Ovary (tissue), 3 donors: ENCODE measurements at regions not wholly inside any gene's neighbourhood (a gene's known extent, or its start where the extent isn't known, plus 50 kb on each side); places are given as distances from the start of the nearest gene placed in this dataset.

ENCODE experiments used
- EP300 ChIP-seq: sonication (generic); formaldehyde crosslinking; IDR thresholded peaks from one replicate; pipeline ENCODE4 v1.6.1; 2017; ENCODE audit warnings: antibody characterized with exemption
- POLR2A ChIP-seq: fragments of 450-650 bp; IDR thresholded peaks from one replicate; pipeline ENCODE4 v1.6.1; 2017; ENCODE audit warnings: antibody characterized with exemption, mild to moderate bottlenecking, moderate library complexity
- TF ChIP-seq, protein P1 (sequence below), 3 donors: fragments of 450-650 bp in 2 of 3; fragments of 200-600 bp in 1 of 3; IDR thresholded peaks; one replicate each; pipeline versions ENCODE4 v1.5.1 to v1.8.0; 2016 to 2022; ENCODE audit warnings: antibody characterized with exemption in 3 of 3, mild to moderate bottlenecking in 1 of 3
- donor health status: DM: no; HTN: no; CAD: no.

DNA sequence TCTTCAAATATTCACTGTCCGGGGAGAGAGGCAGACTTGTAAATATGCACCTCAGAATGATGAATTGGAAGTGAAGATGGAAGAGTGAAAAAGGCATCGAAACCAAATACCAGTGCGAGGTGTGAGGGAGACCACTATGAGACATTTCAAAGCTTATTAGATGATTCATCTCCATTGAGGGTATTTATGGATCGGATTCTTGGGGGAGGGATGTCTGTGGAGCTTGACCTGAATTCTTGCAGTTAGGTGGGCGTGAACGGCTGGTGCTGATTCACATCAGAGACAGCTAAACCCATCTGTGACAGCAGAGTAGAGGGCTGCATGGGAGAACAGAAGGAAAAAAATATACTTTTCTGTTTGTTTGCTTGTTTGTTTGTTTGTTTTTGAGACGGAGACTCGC lies 677.2 kb downstream of the AACS start:
- no peak for TF ChIP-seq EP300
- no peak for TF ChIP-seq POLR2A
- TF ChIP-seq, protein P1, sequence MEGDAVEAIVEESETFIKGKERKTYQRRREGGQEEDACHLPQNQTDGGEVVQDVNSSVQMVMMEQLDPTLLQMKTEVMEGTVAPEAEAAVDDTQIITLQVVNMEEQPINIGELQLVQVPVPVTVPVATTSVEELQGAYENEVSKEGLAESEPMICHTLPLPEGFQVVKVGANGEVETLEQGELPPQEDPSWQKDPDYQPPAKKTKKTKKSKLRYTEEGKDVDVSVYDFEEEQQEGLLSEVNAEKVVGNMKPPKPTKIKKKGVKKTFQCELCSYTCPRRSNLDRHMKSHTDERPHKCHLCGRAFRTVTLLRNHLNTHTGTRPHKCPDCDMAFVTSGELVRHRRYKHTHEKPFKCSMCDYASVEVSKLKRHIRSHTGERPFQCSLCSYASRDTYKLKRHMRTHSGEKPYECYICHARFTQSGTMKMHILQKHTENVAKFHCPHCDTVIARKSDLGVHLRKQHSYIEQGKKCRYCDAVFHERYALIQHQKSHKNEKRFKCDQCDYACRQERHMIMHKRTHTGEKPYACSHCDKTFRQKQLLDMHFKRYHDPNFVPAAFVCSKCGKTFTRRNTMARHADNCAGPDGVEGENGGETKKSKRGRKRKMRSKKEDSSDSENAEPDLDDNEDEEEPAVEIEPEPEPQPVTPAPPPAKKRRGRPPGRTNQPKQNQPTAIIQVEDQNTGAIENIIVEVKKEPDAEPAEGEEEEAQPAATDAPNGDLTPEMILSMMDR (IDR thresholded peaks at IDR 0.05) = no peak
